Mesendoderm (in vitro differentiated cells): ENCODE measurements at regions not wholly inside any gene's neighbourhood (a gene's known extent, or its start where the extent isn't known, plus 50 kb on each side); places are given as distances from the start of the nearest gene placed in this dataset.

Source experiments
- DNase-seq: peaks from one replicate; pipeline ENCODE4 v3.0.0; 2013
- H2AK5ac ChIP-seq: 2 replicates; pipeline ENCODE4 v1.6.1; 2013; ENCODE audit warnings: low read length, inconsistent platforms
- H2BK120ac ChIP-seq: 2 replicates; pipeline ENCODE4 v1.6.1; 2013; ENCODE audit warnings: low read depth, mild to moderate bottlenecking, low read length, moderate library complexity, mixed read lengths
- H2BK15ac ChIP-seq: replicated peaks from 2 replicates; pipeline ENCODE4 v1.6.1; 2013; ENCODE audit warnings: low read depth, mild to moderate bottlenecking, moderate library complexity
- H2BK5ac ChIP-seq: 2 replicates; pipeline ENCODE4 v1.6.1; 2013; ENCODE audit warnings: low read length, inconsistent platforms
- H3K18ac ChIP-seq: 2 replicates; pipeline ENCODE4 v1.6.1; 2013; ENCODE audit warnings: mild to moderate bottlenecking, low read length, mixed read lengths
- H3K23ac ChIP-seq: one replicate; pipeline ENCODE4 v1.6.1; 2013; ENCODE audit warnings: low read length
- H3K27ac ChIP-seq: 2 replicates; pipeline ENCODE4 v1.5.1; 2013; ENCODE audit warnings: low read depth, mild to moderate bottlenecking, inconsistent platforms, low read length, moderate library complexity
- H3K27me3 ChIP-seq: 2 replicates; pipeline ENCODE4 v1.6.1; 2013; ENCODE audit warnings: low read length, control low read depth, mild to moderate bottlenecking, inconsistent platforms; ENCODE audit not compliant: insufficient read depth, poor library complexity
- H3K36me3 ChIP-seq: 2 replicates; pipeline ENCODE4 v1.6.1; 2013; ENCODE audit warnings: low read length, inconsistent platforms; ENCODE audit not compliant: control insufficient read depth, insufficient read depth
- H3K4ac ChIP-seq: one replicate; pipeline ENCODE4 v1.6.1; 2013; ENCODE audit warnings: low read depth, mild to moderate bottlenecking, low read length, moderate library complexity
- H3K4me1 ChIP-seq: 2 replicates; pipeline ENCODE4 v1.6.1; 2013; ENCODE audit warnings: low read depth, low read length, inconsistent platforms; ENCODE audit not compliant: control insufficient read depth
- H3K4me2 ChIP-seq: 2 replicates; pipeline ENCODE4 v1.6.1; 2013; ENCODE audit warnings: low read length
- H3K4me3 ChIP-seq: 2 replicates; pipeline ENCODE4 v1.5.1; 2013; ENCODE audit warnings: mild to moderate bottlenecking, low read length
- H3K56ac ChIP-seq: one replicate; pipeline ENCODE4 v1.6.1; 2013; ENCODE audit warnings: low read length
- H3K79me1 ChIP-seq: 2 replicates; pipeline ENCODE4 v1.6.1; 2013; ENCODE audit warnings: low read length, inconsistent platforms
- H3K79me2 ChIP-seq: 2 replicates; pipeline ENCODE4 v1.6.1; 2013; ENCODE audit warnings: mild to moderate bottlenecking, low read length; ENCODE audit not compliant: control insufficient read depth, insufficient read depth
- H3K9ac ChIP-seq: 2 replicates; pipeline ENCODE4 v1.6.1; 2013; ENCODE audit warnings: low read length, inconsistent platforms
- H4K5ac ChIP-seq: one replicate; pipeline ENCODE4 v1.6.1; 2013; ENCODE audit warnings: low read length
- H4K8ac ChIP-seq: one replicate; pipeline ENCODE4 v1.6.1; 2013; ENCODE audit warnings: low read depth, mild to moderate bottlenecking, control low read depth, low read length, moderate library complexity
- WGBS: extraction: QIAGEN DNeasy Blood & Tissue Kit; methylation state at CpG from one replicate; pipeline ENCODE4 v1.1.7; 2013; ENCODE audit warnings: low lambda C conversion rate, missing lambda C conversion rate; ENCODE audit not compliant: insufficient coverage; ENCODE audit errors: extremely low coverage; 5-methylcytosine and 5-hydroxymethylcytosine counted together

DNA sequence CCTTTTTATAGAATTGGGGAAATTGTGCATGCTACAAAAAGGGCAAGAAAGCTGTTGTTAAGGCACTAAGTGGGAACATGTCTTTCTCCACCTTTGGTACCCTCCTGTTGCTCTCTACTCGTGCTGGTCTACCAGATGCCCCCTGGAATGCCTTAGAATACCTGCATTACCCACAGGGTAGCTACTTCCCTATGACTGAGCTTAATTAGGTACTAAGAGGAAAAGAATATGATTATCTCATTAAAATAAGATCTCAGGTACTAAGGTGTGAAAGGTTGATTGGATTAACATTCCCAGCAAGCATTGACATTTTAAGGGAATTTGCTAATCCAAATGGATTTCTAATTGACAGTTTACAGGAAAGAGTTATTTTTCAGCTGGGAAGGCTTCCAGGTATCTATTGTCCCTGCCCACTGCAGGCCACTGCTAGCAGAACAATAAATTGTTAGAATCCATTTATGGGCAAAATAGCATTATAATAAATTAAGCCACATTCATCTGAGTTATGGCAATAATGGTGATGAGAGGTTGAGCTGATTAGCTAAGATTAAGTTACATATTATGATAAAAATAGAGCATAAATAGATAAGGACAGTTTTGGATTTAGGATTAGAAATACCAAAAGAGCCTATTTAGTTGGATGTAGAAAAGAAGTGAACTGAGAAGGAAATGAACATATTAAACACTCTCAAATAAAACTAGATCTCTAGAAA, 67.8 kb upstream of the GRIP1 start:
- DNase-seq: peak; percentile 60
- Histone ChIP-seq H3K4ac (no peak overlapping the region), H3K18ac (no peak overlapping the region), H3K79me1 (no peaks in the 10 kb centered on the region), H3K23ac (no peak overlapping the region), H2BK15ac (no peak overlapping the region), H3K79me2 (no peaks in the 10 kb centered on the region), H3K27ac (no peak overlapping the region), H3K9ac (no peak overlapping the region), H4K5ac (no peak overlapping the region), H2BK120ac (no peak overlapping the region), H2BK5ac (no peak overlapping the region), H4K8ac (no peak overlapping the region), H2AK5ac (no peak overlapping the region), H3K36me3 (no peaks in the 10 kb centered on the region), H3K27me3 (peaks cover 5% of the 10 kb centered on the region), H3K56ac (no peak overlapping the region), H3K4me3 (no peak overlapping the region), H3K4me1 (peaks cover 3% of the 10 kb centered on the region), H3K4me2 (no peak overlapping the region)
- no CpG with 5 or more reads among the region's 1 CpG for WGBS

DNA sequence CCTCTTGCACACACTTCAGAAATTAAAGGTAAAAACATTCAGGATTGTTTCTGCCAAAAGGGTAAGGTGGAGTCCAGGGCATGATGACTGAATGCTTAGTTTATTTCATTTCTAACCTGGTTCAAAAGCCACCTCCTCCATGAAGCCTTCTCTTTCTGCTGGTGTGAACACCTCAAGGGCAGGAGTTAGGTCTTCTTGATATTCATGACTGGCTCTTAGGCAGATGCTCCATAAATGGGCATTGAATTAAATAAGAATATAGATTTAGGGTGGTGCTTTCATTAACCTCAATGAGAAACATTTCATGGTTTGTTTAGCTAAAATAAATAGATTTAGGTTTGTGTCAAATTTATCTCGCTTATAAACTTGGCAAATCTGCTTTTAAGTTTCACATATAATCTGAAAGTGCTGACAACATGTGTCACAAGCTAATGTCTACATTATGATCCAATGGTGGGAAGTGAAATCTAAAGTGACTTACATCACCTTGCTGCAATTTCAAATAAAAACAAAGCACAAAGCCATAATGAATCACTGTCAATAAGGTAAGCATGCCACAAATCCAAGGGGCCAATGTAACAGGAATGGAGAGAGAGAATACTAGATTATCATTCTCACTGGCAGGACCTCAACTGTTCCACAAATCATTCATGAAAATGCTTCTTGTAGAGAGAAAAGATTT, 72.7 kb upstream of the GRIP1 start:
- no peak overlapping the region for H4K8ac ChIP-seq
- H3K4me2 ChIP-seq: no peak overlapping the region
- H4K5ac ChIP-seq: no peak overlapping the region
- no CpG with 5 or more reads among the region's 1 CpG for WGBS
- no peak overlapping the region for H2BK5ac ChIP-seq
- H3K79me2 ChIP-seq: no peaks in the 10 kb centered on the region
- H2BK120ac ChIP-seq: no peak overlapping the region
- H3K23ac ChIP-seq: no peak overlapping the region
- H3K4ac ChIP-seq: no peak overlapping the region
- H3K27me3 ChIP-seq: peaks cover 5% of the 10 kb centered on the region
- H3K27ac ChIP-seq: no peak overlapping the region
- no peak overlapping the region for H3K9ac ChIP-seq
- H2AK5ac ChIP-seq: no peak overlapping the region
- no peak overlapping the region for H3K4me3 ChIP-seq
- DNase-seq: no peak
- no peak overlapping the region for H3K56ac ChIP-seq
- no peaks in the 10 kb centered on the region for H3K4me1 ChIP-seq
- H3K79me1 ChIP-seq: no peaks in the 10 kb centered on the region
- H2BK15ac ChIP-seq: no peak overlapping the region
- H3K18ac ChIP-seq: no peak overlapping the region
- H3K36me3 ChIP-seq: no peaks in the 10 kb centered on the region

DNA sequence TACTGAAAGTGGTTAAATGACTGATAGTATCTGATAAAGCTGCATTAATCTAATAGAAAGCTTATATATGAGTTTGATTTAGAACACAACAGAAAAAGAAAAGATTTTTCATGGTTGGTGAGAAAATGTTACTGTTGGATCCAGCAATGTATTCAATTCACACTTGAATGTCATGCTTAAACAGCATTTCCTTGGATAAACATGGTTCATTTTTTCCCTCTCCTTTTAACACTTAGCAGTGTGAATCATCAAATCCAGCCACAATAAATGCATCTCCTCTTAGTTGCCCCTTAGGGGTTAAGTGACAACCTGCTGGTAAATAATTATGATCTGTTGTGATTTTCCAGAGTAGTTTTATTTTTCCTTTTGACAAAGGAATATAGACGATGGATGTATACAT, 74.9 kb upstream of the GRIP1 start:
- H3K23ac ChIP-seq: no peak overlapping the region
- H3K4me3 ChIP-seq: no peak overlapping the region
- H2BK5ac ChIP-seq: no peak overlapping the region
- no peaks in the 10 kb centered on the region for H3K4me1 ChIP-seq
- no peak overlapping the region for H2BK15ac ChIP-seq
- no peak overlapping the region for H3K27ac ChIP-seq
- H3K18ac ChIP-seq: no peak overlapping the region
- WGBS: no CpG with 5 or more reads among the region's 1 CpG
- H4K5ac ChIP-seq: no peak overlapping the region
- no peak overlapping the region for H2AK5ac ChIP-seq
- no peak overlapping the region for H3K9ac ChIP-seq
- H3K56ac ChIP-seq: no peak overlapping the region
- no peak overlapping the region for H3K4me2 ChIP-seq
- H3K36me3 ChIP-seq: no peaks in the 10 kb centered on the region
- DNase-seq: no peak
- H3K27me3 ChIP-seq: peaks cover 2% of the 10 kb centered on the region
- no peak overlapping the region for H2BK120ac ChIP-seq
- H3K79me2 ChIP-seq: no peaks in the 10 kb centered on the region
- H4K8ac ChIP-seq: no peak overlapping the region
- H3K79me1 ChIP-seq: no peaks in the 10 kb centered on the region
- no peak overlapping the region for H3K4ac ChIP-seq

GRCh38 chr12:66755727-66756395, 77.0 kb upstream of the GRIP1 start:
- Histone ChIP-seq H3K4me1 (no peaks in the 10 kb centered on the region), H3K79me1 (no peaks in the 10 kb centered on the region), H4K5ac (no peak overlapping the region), H4K8ac (no peak overlapping the region), H3K4me3 (no peak overlapping the region), H3K36me3 (no peaks in the 10 kb centered on the region), H3K27ac (no peak overlapping the region), H3K4ac (no peak overlapping the region), H2BK120ac (no peak overlapping the region), H2BK5ac (no peak overlapping the region), H3K79me2 (no peaks in the 10 kb centered on the region), H3K4me2 (no peak overlapping the region), H3K27me3 (no peaks in the 10 kb centered on the region), H3K23ac (no peak overlapping the region), H3K18ac (no peak overlapping the region), H2BK15ac (no peak overlapping the region), H2AK5ac (no peak overlapping the region), H3K56ac (no peak overlapping the region), H3K9ac (no peak overlapping the region)
- no CpG with 5 or more reads among the region's 2 CpGs for WGBS
- DNase-seq: peak; percentile 8

GRCh38 chr12:66756631-66757030, 77.8 kb upstream of the GRIP1 start:
- H3K36me3 ChIP-seq: no peaks in the 10 kb centered on the region
- WGBS: no CpG with 5 or more reads among the region's 1 CpG
- no peak overlapping the region for H3K27ac ChIP-seq
- no peaks in the 10 kb centered on the region for H3K79me2 ChIP-seq
- H3K79me1 ChIP-seq: no peaks in the 10 kb centered on the region
- H3K4me2 ChIP-seq: no peak overlapping the region
- H2BK120ac ChIP-seq: no peak overlapping the region
- no peak overlapping the region for H3K4me3 ChIP-seq
- no peak for DNase-seq
- H2AK5ac ChIP-seq: no peak overlapping the region
- no peak overlapping the region for H4K8ac ChIP-seq
- no peak overlapping the region for H3K9ac ChIP-seq
- H3K4me1 ChIP-seq: no peaks in the 10 kb centered on the region
- no peaks in the 10 kb centered on the region for H3K27me3 ChIP-seq
- no peak overlapping the region for H2BK15ac ChIP-seq
- H2BK5ac ChIP-seq: no peak overlapping the region
- H3K23ac ChIP-seq: no peak overlapping the region
- H4K5ac ChIP-seq: no peak overlapping the region
- H3K4ac ChIP-seq: no peak overlapping the region
- no peak overlapping the region for H3K18ac ChIP-seq
- no peak overlapping the region for H3K56ac ChIP-seq
